ENCODE measurements at regions not wholly inside any gene's neighbourhood (a gene's known extent, or its start where the extent isn't known, plus 50 kb on each side); places are given as distances from the start of the nearest gene placed in this dataset.

GRCh38 chr12:42962384-42962783 lies 372.8 kb upstream of the PRICKLE1 start:
- no peak overlapping the region for H3K4me3 ChIP-seq (replicated peaks; ENCODE audit: low read depth, low read length)
- no peak for DNase-seq (ENCODE audit: extremely low read depth, low read depth)
- no peak for TF ChIP-seq CTCF (IDR thresholded peaks at IDR 0.05; ENCODE audit: low read depth, low read length, missing control alignments)

GRCh38 chr12:42961395-42961794 lies 371.8 kb upstream of the PRICKLE1 start:
- no peak overlapping the region for H3K4me3 ChIP-seq (replicated peaks; ENCODE audit: low read depth, low read length)
- no peak for TF ChIP-seq CTCF (IDR thresholded peaks at IDR 0.05; ENCODE audit: low read depth, low read length, missing control alignments)
- no peak for DNase-seq (ENCODE audit: extremely low read depth, low read depth)

GRCh38 chr12:42960087-42960527 lies 370.6 kb upstream of the PRICKLE1 start:
- no peak for TF ChIP-seq CTCF (IDR thresholded peaks at IDR 0.05; ENCODE audit: low read depth, low read length, missing control alignments)
- no peak for DNase-seq (ENCODE audit: extremely low read depth, low read depth)
- no peak overlapping the region for H3K4me3 ChIP-seq (replicated peaks; ENCODE audit: low read depth, low read length)

GRCh38 chr12:42958291-42958674 lies 368.7 kb upstream of the PRICKLE1 start:
- no peak overlapping the region for H3K4me3 ChIP-seq (replicated peaks; ENCODE audit: low read depth, low read length)
- no peak for TF ChIP-seq CTCF (IDR thresholded peaks at IDR 0.05; ENCODE audit: low read depth, low read length, missing control alignments)
- DNase-seq (ENCODE audit: extremely low read depth, low read depth) = no peak

- DNase-seq (ENCODE audit: extremely low read depth, low read depth) = no peak
- no peak overlapping the region for H3K4me3 ChIP-seq (replicated peaks; ENCODE audit: low read depth, low read length)
- no peak for TF ChIP-seq CTCF (IDR thresholded peaks at IDR 0.05; ENCODE audit: low read depth, low read length, missing control alignments)
These were observed 368.2 kb upstream of the PRICKLE1 start for GRCh38 chr12:42957561-42958290.

- no peak for TF ChIP-seq CTCF (IDR thresholded peaks at IDR 0.05; ENCODE audit: low read depth, low read length, missing control alignments)
- H3K4me3 ChIP-seq (replicated peaks; ENCODE audit: low read depth, low read length) = no peak overlapping the region
- no peak for DNase-seq (ENCODE audit: extremely low read depth, low read depth)
These were observed 367.6 kb upstream of the PRICKLE1 start for GRCh38 chr12:42957136-42957535.

GRCh38 chr12:42953021-42953420 lies 363.5 kb upstream of the PRICKLE1 start:
- no peak for DNase-seq (ENCODE audit: extremely low read depth, low read depth)
- TF ChIP-seq CTCF (IDR thresholded peaks at IDR 0.05; ENCODE audit: low read depth, low read length, missing control alignments) = no peak
- no peak overlapping the region for H3K4me3 ChIP-seq (replicated peaks; ENCODE audit: low read depth, low read length)
